GM18508 (cell line): ENCODE measurements at regions not wholly inside any gene's neighbourhood (a gene's known extent, or its start where the extent isn't known, plus 50 kb on each side); places are given as distances from the start of the nearest gene placed in this dataset.
"Not testable (repeated sequence)": the region's sequence is repeated elsewhere in the genome, so short reads cannot be mapped to it uniquely, and the experiment has no call there.

Experiments
- ATAC-seq: cut with Tn5 transposase; IDR thresholded peaks from one replicate; pipeline ENCODE4 v1.9.1; 2021; ENCODE audit warnings: moderate number of reproducible peaks; ENCODE audit not compliant: insufficient read depth, unreplicated experiment

- ATAC-seq, result no peak
Observed at GRCh38 chr2:147015591-147015990, 829.2 kb upstream of the ACVR2A start.

- ATAC-seq, result no peak
Observed at GRCh38 chr2:147013696-147014392, 831.0 kb upstream of the ACVR2A start.

GRCh38 chr2:147008481-147008880 is 836.3 kb upstream of the ACVR2A start:
- no peak for ATAC-seq

- ATAC-seq, result no peak
Observed at GRCh38 chr2:147006736-147007141, 838.1 kb upstream of the ACVR2A start.

- ATAC-seq, result no peak
Observed at GRCh38 chr2:147003081-147003480, 841.7 kb upstream of the ACVR2A start.

- no peak for ATAC-seq
Observed at GRCh38 chr2:147002256-147002655, 842.6 kb upstream of the ACVR2A start.

- ATAC-seq, result no peak
Observed at GRCh38 chr2:147001061-147001460, 843.8 kb upstream of the ACVR2A start.

GRCh38 chr2:147000151-147000550 is 844.7 kb upstream of the ACVR2A start:
- ATAC-seq, result not testable (repeated sequence)

GRCh38 chr2:146997945-146998344 is 846.9 kb upstream of the ACVR2A start:
- no peak for ATAC-seq

GRCh38 chr2:146997488-146997887 is 847.3 kb upstream of the ACVR2A start:
- ATAC-seq, result no peak

GRCh38 chr2:146994246-146994645 is 850.6 kb upstream of the ACVR2A start:
- ATAC-seq, result no peak

GRCh38 chr2:146992466-146992865 is 852.4 kb upstream of the ACVR2A start:
- ATAC-seq, result no peak

- no peak for ATAC-seq
Observed at GRCh38 chr2:146992057-146992456, 852.8 kb upstream of the ACVR2A start.

GRCh38 chr2:146990311-146991054 is 854.3 kb upstream of the ACVR2A start:
- no peak for ATAC-seq

- ATAC-seq, result no peak
Observed at GRCh38 chr2:146989741-146990140, 855.1 kb upstream of the ACVR2A start.

- ATAC-seq, result no peak
Observed at GRCh38 chr2:146987996-146988395, 856.8 kb upstream of the ACVR2A start.

GRCh38 chr2:146986161-146986560 is 858.7 kb upstream of the ACVR2A start:
- no peak for ATAC-seq

GRCh38 chr2:146985753-146986152 is 859.1 kb upstream of the ACVR2A start:
- ATAC-seq, result no peak

- no peak for ATAC-seq
Observed at GRCh38 chr2:146984014-146984413, 860.8 kb upstream of the ACVR2A start.

GRCh38 chr2:146982393-146982846 is 862.4 kb upstream of the ACVR2A start:
- no peak for ATAC-seq

GRCh38 chr2:146981921-146982320 is 862.9 kb upstream of the ACVR2A start:
- ATAC-seq, result no peak

- no peak for ATAC-seq
Observed at GRCh38 chr2:146979746-146980145, 865.1 kb upstream of the ACVR2A start.
